ENCODE measurements at regions not wholly inside any gene's neighbourhood (a gene's known extent, or its start where the extent isn't known, plus 50 kb on each side); places are given as distances from the start of the nearest gene placed in this dataset.
"Not testable (repeated sequence)": the region's sequence is repeated elsewhere in the genome, so short reads cannot be mapped to it uniquely, and the experiment has no call there.

- no peak for DNase-seq (ENCODE audit: low read depth)
- H3K4me3 ChIP-seq (ENCODE audit: low read depth, low read length): no peak overlapping the region
- in situ Hi-C loops (cut with HindIII; ENCODE audit: low sequenced_read_pairs): no loop called here
- TF ChIP-seq, protein P1, sequence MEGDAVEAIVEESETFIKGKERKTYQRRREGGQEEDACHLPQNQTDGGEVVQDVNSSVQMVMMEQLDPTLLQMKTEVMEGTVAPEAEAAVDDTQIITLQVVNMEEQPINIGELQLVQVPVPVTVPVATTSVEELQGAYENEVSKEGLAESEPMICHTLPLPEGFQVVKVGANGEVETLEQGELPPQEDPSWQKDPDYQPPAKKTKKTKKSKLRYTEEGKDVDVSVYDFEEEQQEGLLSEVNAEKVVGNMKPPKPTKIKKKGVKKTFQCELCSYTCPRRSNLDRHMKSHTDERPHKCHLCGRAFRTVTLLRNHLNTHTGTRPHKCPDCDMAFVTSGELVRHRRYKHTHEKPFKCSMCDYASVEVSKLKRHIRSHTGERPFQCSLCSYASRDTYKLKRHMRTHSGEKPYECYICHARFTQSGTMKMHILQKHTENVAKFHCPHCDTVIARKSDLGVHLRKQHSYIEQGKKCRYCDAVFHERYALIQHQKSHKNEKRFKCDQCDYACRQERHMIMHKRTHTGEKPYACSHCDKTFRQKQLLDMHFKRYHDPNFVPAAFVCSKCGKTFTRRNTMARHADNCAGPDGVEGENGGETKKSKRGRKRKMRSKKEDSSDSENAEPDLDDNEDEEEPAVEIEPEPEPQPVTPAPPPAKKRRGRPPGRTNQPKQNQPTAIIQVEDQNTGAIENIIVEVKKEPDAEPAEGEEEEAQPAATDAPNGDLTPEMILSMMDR (IDR thresholded peaks at IDR 0.05; ENCODE audit: low read depth, low read length, missing control alignments): no peak
Observed at GRCh38 chr12:17056546-17056945, 450.6 kb upstream of the LMO3 start.

DNA sequence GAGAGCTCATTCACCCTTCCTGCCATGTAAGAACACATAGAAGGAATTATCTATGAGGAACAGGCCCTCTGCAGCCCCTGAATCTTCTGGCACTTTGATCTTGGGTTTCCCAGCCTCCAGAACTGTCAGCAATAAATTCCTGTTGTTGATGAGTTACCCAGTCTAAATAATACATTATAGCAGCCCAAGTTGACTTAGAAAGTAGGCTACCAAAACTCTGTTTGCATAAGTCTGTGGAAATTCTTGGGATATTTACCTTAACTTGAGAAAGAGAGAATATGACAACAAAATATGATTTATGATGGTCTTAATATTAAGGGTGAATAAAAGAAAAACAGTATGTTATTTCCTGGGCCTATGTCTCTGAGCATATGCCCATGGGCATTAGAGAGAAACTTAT lies 433.0 kb upstream of the LMO3 start:
- TF ChIP-seq, protein P1 (IDR thresholded peaks at IDR 0.05; ENCODE audit: low read depth, low read length, missing control alignments): no peak
- no peak overlapping the region for H3K4me3 ChIP-seq (ENCODE audit: low read depth, low read length)
- in situ Hi-C loops (cut with HindIII; ENCODE audit: low sequenced_read_pairs): no loop called here
- no peak for DNase-seq (ENCODE audit: low read depth)

GRCh38 chr12:17035372-17035771 lies 429.4 kb upstream of the LMO3 start:
- in situ Hi-C loops (cut with HindIII; ENCODE audit: low sequenced_read_pairs): no loop called here
- H3K4me3 ChIP-seq (ENCODE audit: low read depth, low read length): no peak overlapping the region
- TF ChIP-seq, protein P1 (IDR thresholded peaks at IDR 0.05; ENCODE audit: low read depth, low read length, missing control alignments): no peak
- DNase-seq (ENCODE audit: low read depth): no peak

- DNase-seq (ENCODE audit: low read depth): no peak
- in situ Hi-C loops (cut with HindIII; ENCODE audit: low sequenced_read_pairs): no loop called here
- TF ChIP-seq, protein P1 (IDR thresholded peaks at IDR 0.05; ENCODE audit: low read depth, low read length, missing control alignments): no peak
- no peak overlapping the region for H3K4me3 ChIP-seq (ENCODE audit: low read depth, low read length)
Observed at GRCh38 chr12:17030338-17030737, 424.4 kb upstream of the LMO3 start.

DNA sequence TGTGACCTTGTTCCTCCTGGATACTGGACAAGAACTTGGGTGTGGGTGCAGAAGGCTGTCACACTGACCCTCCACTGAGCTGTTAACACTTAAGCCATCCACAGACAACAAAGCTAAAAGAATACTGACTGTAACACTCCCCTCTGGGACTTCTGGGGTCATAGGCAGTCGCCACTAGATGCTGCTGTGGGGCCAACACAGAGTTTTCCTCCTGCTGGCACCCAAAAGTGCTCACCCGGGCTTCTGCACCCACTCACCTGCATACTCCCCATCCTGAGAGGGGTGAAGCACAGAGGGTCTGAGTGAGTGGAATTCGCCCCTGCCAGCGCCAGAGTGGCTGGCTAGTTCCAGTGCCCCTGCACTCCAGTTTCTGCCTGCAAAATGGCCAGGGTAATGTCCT lies 422.4 kb upstream of the LMO3 start:
- no peak overlapping the region for H3K4me3 ChIP-seq (ENCODE audit: low read depth, low read length)
- in situ Hi-C loops (cut with HindIII; ENCODE audit: low sequenced_read_pairs): no loop called here
- TF ChIP-seq, protein P1 (IDR thresholded peaks at IDR 0.05; ENCODE audit: low read depth, low read length, missing control alignments): no peak
- no peak for DNase-seq (ENCODE audit: low read depth)

- H3K4me3 ChIP-seq (ENCODE audit: low read depth, low read length); DNase-seq (ENCODE audit: low read depth); in situ Hi-C loops (cut with HindIII; ENCODE audit: low sequenced_read_pairs): not testable (repeated sequence)
Observed at GRCh38 chr12:17025424-17025823, 419.5 kb upstream of the LMO3 start.

- DNase-seq (ENCODE audit: low read depth): no peak
- TF ChIP-seq, protein P1 (IDR thresholded peaks at IDR 0.05; ENCODE audit: low read depth, low read length, missing control alignments): no peak
Observed at GRCh38 chr12:17020765-17021164, 414.8 kb upstream of the LMO3 start.

More at GRCh38 chr12:17020765-17021164, 414.8 kb upstream of the LMO3 start:
- in situ Hi-C loops (cut with HindIII; ENCODE audit: low sequenced_read_pairs): no loop called here
- H3K4me3 ChIP-seq (ENCODE audit: low read depth, low read length): no peak overlapping the region
